ENCODE measurements at regions not wholly inside any gene's neighbourhood (a gene's known extent, or its start where the extent isn't known, plus 50 kb on each side); places are given as distances from the start of the nearest gene placed in this dataset.

DNA sequence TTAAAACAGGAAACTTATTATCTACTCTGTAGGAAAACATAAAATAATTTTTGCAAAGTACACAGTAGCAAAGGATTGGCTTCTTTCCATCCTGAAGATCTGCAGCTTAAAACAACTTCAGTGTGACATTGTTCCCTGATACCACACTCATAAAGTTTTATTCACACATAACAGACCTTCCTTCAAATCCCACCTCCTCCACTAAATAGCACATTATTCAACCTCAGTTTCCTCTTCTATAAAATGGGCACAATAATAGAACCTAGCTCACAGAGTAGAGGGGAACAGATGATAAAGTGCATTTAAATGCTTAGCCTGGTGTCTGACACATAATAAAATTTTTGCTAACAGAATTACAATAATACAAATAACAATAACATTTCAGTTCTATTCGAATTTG is 250.4 kb upstream of the RBBP8 start:
- no peak overlapping the region for H3K27ac ChIP-seq (ENCODE audit: low read depth, low read length)
- H3K9me2 ChIP-seq (replicated peaks; ENCODE audit: insufficient read depth, low read length), result no peaks in the 10 kb centered on the region

GRCh38 chr18:22683196-22683676 is 249.9 kb upstream of the RBBP8 start:
- Histone ChIP-seq H3K9me2 (replicated peaks; ENCODE audit: insufficient read depth, low read length) (no peaks in the 10 kb centered on the region), H2AFZ (ENCODE audit: low read depth, low read length, severe bottlenecking) (no peak overlapping the region), H3K4me3 (ENCODE audit: insufficient read depth, low read length, poor library complexity, severe bottlenecking) (no peak overlapping the region), H4K20me1 (ENCODE audit: low read depth, low read length) (no peaks in the 10 kb centered on the region), H3F3A (ENCODE audit: insufficient read depth) (no peaks in the 10 kb centered on the region), H3K27me3 (ENCODE audit: low read length) (no peaks in the 10 kb centered on the region), H3K9me3 (ENCODE audit: insufficient read depth, low read length) (peaks cover 8% of the 10 kb centered on the region; the same call in 1 of the 2 replicates), H3K9ac (ENCODE audit: low read length) (no peak overlapping the region), H3K79me2 (ENCODE audit: insufficient read depth, low read length) (no peaks in the 10 kb centered on the region), H3K27ac (ENCODE audit: low read depth, low read length) (no peak overlapping the region), H3K36me3 (ENCODE audit: low read length) (no peaks in the 10 kb centered on the region), H3K4me2 (ENCODE audit: low read depth, low read length, poor library complexity, severe bottlenecking) (no peak overlapping the region)
- no peak for TF ChIP-seq EZH2phosphoT487 (conservative IDR thresholded peaks at IDR 0.05; ENCODE audit: low read length)
- TF ChIP-seq, protein P1, sequence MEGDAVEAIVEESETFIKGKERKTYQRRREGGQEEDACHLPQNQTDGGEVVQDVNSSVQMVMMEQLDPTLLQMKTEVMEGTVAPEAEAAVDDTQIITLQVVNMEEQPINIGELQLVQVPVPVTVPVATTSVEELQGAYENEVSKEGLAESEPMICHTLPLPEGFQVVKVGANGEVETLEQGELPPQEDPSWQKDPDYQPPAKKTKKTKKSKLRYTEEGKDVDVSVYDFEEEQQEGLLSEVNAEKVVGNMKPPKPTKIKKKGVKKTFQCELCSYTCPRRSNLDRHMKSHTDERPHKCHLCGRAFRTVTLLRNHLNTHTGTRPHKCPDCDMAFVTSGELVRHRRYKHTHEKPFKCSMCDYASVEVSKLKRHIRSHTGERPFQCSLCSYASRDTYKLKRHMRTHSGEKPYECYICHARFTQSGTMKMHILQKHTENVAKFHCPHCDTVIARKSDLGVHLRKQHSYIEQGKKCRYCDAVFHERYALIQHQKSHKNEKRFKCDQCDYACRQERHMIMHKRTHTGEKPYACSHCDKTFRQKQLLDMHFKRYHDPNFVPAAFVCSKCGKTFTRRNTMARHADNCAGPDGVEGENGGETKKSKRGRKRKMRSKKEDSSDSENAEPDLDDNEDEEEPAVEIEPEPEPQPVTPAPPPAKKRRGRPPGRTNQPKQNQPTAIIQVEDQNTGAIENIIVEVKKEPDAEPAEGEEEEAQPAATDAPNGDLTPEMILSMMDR (IDR thresholded peaks at IDR 0.05; ENCODE audit: insufficient read depth, low read length, poor library complexity, severe bottlenecking), result no peak

More for the DNA sequence above, 250.4 kb upstream of the RBBP8 start:
- Histone ChIP-seq H3K4me3 (ENCODE audit: insufficient read depth, low read length, poor library complexity, severe bottlenecking) (no peak overlapping the region), H3K4me2 (ENCODE audit: low read depth, low read length, poor library complexity, severe bottlenecking) (no peak overlapping the region), H2AFZ (ENCODE audit: low read depth, low read length, severe bottlenecking) (no peak overlapping the region), H4K20me1 (ENCODE audit: low read depth, low read length) (no peaks in the 10 kb centered on the region), H3F3A (ENCODE audit: insufficient read depth) (no peaks in the 10 kb centered on the region), H3K9me3 (ENCODE audit: insufficient read depth, low read length) (peaks cover 3% of the 10 kb centered on the region; the same call in 1 of the 2 replicates), H3K9ac (ENCODE audit: low read length) (no peak overlapping the region), H3K27me3 (ENCODE audit: low read length) (no peaks in the 10 kb centered on the region), H3K36me3 (ENCODE audit: low read length) (no peaks in the 10 kb centered on the region), H3K79me2 (ENCODE audit: insufficient read depth, low read length) (no peaks in the 10 kb centered on the region)
- TF ChIP-seq, protein P1 (IDR thresholded peaks at IDR 0.05; ENCODE audit: insufficient read depth, low read length, poor library complexity, severe bottlenecking), result no peak
- TF ChIP-seq EZH2phosphoT487 (conservative IDR thresholded peaks at IDR 0.05; ENCODE audit: low read length), result no peak

DNA sequence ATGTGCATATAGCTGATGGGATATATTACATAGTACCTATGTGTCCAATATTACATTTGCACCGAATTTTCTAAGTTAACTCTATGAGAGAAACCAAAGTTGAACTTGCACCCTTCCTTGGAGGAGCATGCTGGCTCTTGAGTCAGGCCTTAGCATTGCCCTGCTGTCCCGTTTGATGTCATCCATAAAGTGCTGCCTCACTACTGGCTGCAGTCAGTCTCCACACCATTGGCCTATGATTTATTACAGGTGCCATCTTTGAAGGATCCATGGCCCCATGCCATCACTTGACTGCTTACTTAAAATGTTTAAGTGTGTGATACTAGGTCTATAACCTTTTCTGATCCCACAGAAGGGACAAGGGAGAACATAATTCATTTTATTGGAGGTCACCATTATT is 249.3 kb upstream of the RBBP8 start:
- H2AFZ ChIP-seq (ENCODE audit: low read depth, low read length, severe bottlenecking), result no peak overlapping the region
- no peak overlapping the region for H3K4me2 ChIP-seq (ENCODE audit: low read depth, low read length, poor library complexity, severe bottlenecking)
- H3K36me3 ChIP-seq (ENCODE audit: low read length), result no peaks in the 10 kb centered on the region
- H3K27ac ChIP-seq (ENCODE audit: low read depth, low read length), result no peak overlapping the region
- no peaks in the 10 kb centered on the region for H4K20me1 ChIP-seq (ENCODE audit: low read depth, low read length)
- no peak overlapping the region for H3K9ac ChIP-seq (ENCODE audit: low read length)
- no peaks in the 10 kb centered on the region for H3K79me2 ChIP-seq (ENCODE audit: insufficient read depth, low read length)
- H3K9me2 ChIP-seq (replicated peaks; ENCODE audit: insufficient read depth, low read length), result no peaks in the 10 kb centered on the region
- no peak overlapping the region for H3K4me3 ChIP-seq (ENCODE audit: insufficient read depth, low read length, poor library complexity, severe bottlenecking)
- peaks cover 8% of the 10 kb centered on the region; the same call in 1 of the 2 replicates for H3K9me3 ChIP-seq (ENCODE audit: insufficient read depth, low read length)
- TF ChIP-seq EZH2phosphoT487 (conservative IDR thresholded peaks at IDR 0.05; ENCODE audit: low read length), result no peak
- TF ChIP-seq, protein P1 (IDR thresholded peaks at IDR 0.05; ENCODE audit: insufficient read depth, low read length, poor library complexity, severe bottlenecking), result no peak
- no peaks in the 10 kb centered on the region for H3K27me3 ChIP-seq (ENCODE audit: low read length)
- no peaks in the 10 kb centered on the region for H3F3A ChIP-seq (ENCODE audit: insufficient read depth)
